HG03097 (cell line): ENCODE measurements at regions not wholly inside any gene's neighbourhood (a gene's known extent, or its start where the extent isn't known, plus 50 kb on each side); places are given as distances from the start of the nearest gene placed in this dataset.
"Not testable (repeated sequence)": the region's sequence is repeated elsewhere in the genome, so short reads cannot be mapped to it uniquely, and the experiment has no call there.

Source experiments
- ATAC-seq: cut with Tn5 transposase; IDR thresholded peaks from one replicate; pipeline ENCODE4 v1.9.1; 2021; ENCODE audit not compliant: unreplicated experiment, low FRiP score

- no peak for ATAC-seq
Observed at GRCh38 chr18:76053551-76053950, 441.5 kb downstream of the ZNF516 start.

- no peak for ATAC-seq
Observed at GRCh38 chr18:76052227-76052595, 442.8 kb downstream of the ZNF516 start.

- no peak for ATAC-seq
Observed at GRCh38 chr18:76051396-76052226, 443.4 kb downstream of the ZNF516 start.

- no peak for ATAC-seq
Observed at GRCh38 chr18:76046221-76046620, 448.8 kb downstream of the ZNF516 start.

GRCh38 chr18:76042511-76042910 lies 452.5 kb downstream of the ZNF516 start:
- no peak for ATAC-seq

GRCh38 chr18:76018210-76018609 lies 476.8 kb downstream of the ZNF516 start:
- ATAC-seq = no peak

- ATAC-seq = no peak
Observed at GRCh38 chr18:76013057-76013456, 482.0 kb downstream of the ZNF516 start.

- no peak for ATAC-seq
Observed at GRCh38 chr18:76005632-76006208, 489.3 kb downstream of the ZNF516 start.

- not testable (repeated sequence) for ATAC-seq
Observed at GRCh38 chr18:75987913-75988312, 507.1 kb downstream of the ZNF516 start.

- no peak for ATAC-seq
Observed at GRCh38 chr18:75984853-75985252, 510.2 kb downstream of the ZNF516 start.

GRCh38 chr18:75981102-75981501 lies 513.9 kb downstream of the ZNF516 start:
- ATAC-seq = no peak

GRCh38 chr18:75977081-75977480 lies 518.0 kb downstream of the ZNF516 start:
- no peak for ATAC-seq

GRCh38 chr18:75970212-75970611 lies 524.8 kb downstream of the ZNF516 start:
- no peak for ATAC-seq

- no peak for ATAC-seq
Observed at GRCh38 chr18:75966431-75966830, 528.6 kb downstream of the ZNF516 start.

- ATAC-seq = no peak
Observed at GRCh38 chr18:75962036-75962572, 532.9 kb downstream of the ZNF516 start.

GRCh38 chr18:75960356-75960755 lies 532.9 kb upstream of the SMIM21 start:
- ATAC-seq = not testable (repeated sequence)

- no peak for ATAC-seq
Observed at GRCh38 chr18:75959150-75959549, 531.6 kb upstream of the SMIM21 start.

GRCh38 chr18:75958683-75959082 lies 531.2 kb upstream of the SMIM21 start:
- ATAC-seq = no peak

- no peak for ATAC-seq
Observed at GRCh38 chr18:75945265-75945933, 517.9 kb upstream of the SMIM21 start.

GRCh38 chr18:75937306-75937705 lies 509.8 kb upstream of the SMIM21 start:
- no peak for ATAC-seq

- ATAC-seq = no peak
Observed at GRCh38 chr18:75936862-75937261, 509.4 kb upstream of the SMIM21 start.
